NCI-H2081 (cell line): ENCODE measurements at regions not wholly inside any gene's neighbourhood (a gene's known extent, or its start where the extent isn't known, plus 50 kb on each side); places are given as distances from the start of the nearest gene placed in this dataset.

Source experiments
- DNase-seq, 2 experiments: peaks; one replicate each; lab custom pipeline; 2025; lab: John Stamatoyannopoulos, UW

- no peak for DNase-seq
These were observed 59.1 kb upstream of the PPP1R3C start for GRCh38 chr10:91691981-91692380.

GRCh38 chr10:91690996-91691676, 58.3 kb upstream of the PPP1R3C start:
- DNase-seq = no peak

GRCh38 chr10:91690412-91690811, 57.5 kb upstream of the PPP1R3C start:
- DNase-seq = no peak

GRCh38 chr10:91689731-91690168, 56.9 kb upstream of the PPP1R3C start:
- DNase-seq = no peak

- DNase-seq = no peak
These were observed 52.0 kb upstream of the PPP1R3C start for GRCh38 chr10:91684841-91685240.

GRCh38 chr10:91683975-91684374, 51.1 kb upstream of the PPP1R3C start:
- no peak for DNase-seq

- no peak for DNase-seq
These were observed 50.0 kb upstream of the PPP1R3C start for GRCh38 chr10:91682912-91683311.
